ENCODE measurements at regions not wholly inside any gene's neighbourhood (a gene's known extent, or its start where the extent isn't known, plus 50 kb on each side); places are given as distances from the start of the nearest gene placed in this dataset.

DNA sequence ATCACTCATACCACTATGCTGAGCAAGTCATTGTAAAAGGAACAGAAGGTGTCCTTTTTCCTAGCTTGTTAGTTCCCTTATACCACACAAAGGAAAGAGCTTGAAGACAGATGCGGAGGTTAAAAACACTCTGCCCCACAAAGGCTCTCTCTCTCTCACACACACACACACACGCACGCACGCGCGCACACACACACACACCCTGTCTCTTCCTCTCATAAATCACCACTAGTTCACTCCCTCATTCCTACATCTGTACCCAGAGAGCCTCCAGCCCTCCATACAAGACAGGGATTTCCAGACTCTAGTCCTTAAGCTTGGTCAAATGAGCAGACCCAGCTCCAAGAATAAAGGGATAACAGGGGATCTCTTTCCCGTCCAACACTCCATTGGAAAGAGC is 120.1 kb upstream of the THBS1 start:
- Histone ChIP-seq H3K9me3 (ENCODE audit: insufficient read depth, low read length) (no peaks in the 10 kb centered on the region), H3K9ac (ENCODE audit: low read length) (no peak overlapping the region), H3K79me2 (ENCODE audit: insufficient read depth, low read length) (no peaks in the 10 kb centered on the region), H4K20me1 (ENCODE audit: low read depth, low read length) (no peaks in the 10 kb centered on the region), H3K36me3 (ENCODE audit: low read length) (no peaks in the 10 kb centered on the region), H3K27ac (ENCODE audit: low read depth, low read length) (no peak overlapping the region), H3K27me3 (ENCODE audit: low read length) (no peaks in the 10 kb centered on the region), H3K4me2 (ENCODE audit: low read depth, low read length, poor library complexity, severe bottlenecking) (no peak overlapping the region), H3F3A (ENCODE audit: insufficient read depth) (no peaks in the 10 kb centered on the region), H2AFZ (ENCODE audit: low read depth, low read length, severe bottlenecking) (no peak overlapping the region), H3K9me2 (replicated peaks; ENCODE audit: insufficient read depth, low read length) (no peaks in the 10 kb centered on the region), H3K4me3 (ENCODE audit: insufficient read depth, low read length, poor library complexity, severe bottlenecking) (no peak overlapping the region)
- TF ChIP-seq EZH2phosphoT487 (conservative IDR thresholded peaks at IDR 0.05; ENCODE audit: low read length) = no peak
- TF ChIP-seq, protein P1, sequence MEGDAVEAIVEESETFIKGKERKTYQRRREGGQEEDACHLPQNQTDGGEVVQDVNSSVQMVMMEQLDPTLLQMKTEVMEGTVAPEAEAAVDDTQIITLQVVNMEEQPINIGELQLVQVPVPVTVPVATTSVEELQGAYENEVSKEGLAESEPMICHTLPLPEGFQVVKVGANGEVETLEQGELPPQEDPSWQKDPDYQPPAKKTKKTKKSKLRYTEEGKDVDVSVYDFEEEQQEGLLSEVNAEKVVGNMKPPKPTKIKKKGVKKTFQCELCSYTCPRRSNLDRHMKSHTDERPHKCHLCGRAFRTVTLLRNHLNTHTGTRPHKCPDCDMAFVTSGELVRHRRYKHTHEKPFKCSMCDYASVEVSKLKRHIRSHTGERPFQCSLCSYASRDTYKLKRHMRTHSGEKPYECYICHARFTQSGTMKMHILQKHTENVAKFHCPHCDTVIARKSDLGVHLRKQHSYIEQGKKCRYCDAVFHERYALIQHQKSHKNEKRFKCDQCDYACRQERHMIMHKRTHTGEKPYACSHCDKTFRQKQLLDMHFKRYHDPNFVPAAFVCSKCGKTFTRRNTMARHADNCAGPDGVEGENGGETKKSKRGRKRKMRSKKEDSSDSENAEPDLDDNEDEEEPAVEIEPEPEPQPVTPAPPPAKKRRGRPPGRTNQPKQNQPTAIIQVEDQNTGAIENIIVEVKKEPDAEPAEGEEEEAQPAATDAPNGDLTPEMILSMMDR (IDR thresholded peaks at IDR 0.05; ENCODE audit: insufficient read depth, low read length, poor library complexity, severe bottlenecking) = no peak

DNA sequence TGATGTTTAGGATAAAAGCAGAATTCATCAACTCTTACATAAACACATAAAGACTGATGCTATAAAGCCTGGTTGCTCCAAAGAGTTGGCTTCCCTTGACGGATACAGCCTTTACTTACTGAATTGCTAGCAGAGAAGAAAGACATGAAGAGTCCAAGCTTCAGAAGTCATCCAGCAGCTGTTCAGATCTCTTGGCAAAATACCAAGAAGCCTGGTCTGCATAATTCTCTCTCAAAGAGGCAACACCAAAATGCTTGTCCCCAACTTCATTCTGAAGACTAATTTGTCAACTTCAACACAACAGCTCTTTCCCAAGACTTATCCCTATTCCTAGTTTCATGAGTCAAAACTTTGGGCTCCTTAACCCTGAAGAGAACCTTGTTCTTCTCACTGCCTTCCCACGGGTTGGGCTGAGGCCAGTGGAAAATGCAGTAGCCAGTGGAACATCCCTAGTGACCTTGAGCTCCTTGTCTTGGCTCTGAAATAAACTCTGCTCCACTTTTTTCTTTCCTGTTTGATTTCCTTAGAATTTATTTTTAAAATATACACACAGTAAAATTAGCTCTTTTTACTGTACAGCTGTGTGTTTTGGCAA is 119.2 kb upstream of the THBS1 start:
- no peaks in the 10 kb centered on the region for H3F3A ChIP-seq (ENCODE audit: insufficient read depth)
- no peaks in the 10 kb centered on the region for H4K20me1 ChIP-seq (ENCODE audit: low read depth, low read length)
- no peaks in the 10 kb centered on the region for H3K36me3 ChIP-seq (ENCODE audit: low read length)
- no peaks in the 10 kb centered on the region for H3K27me3 ChIP-seq (ENCODE audit: low read length)
- no peak overlapping the region for H3K4me2 ChIP-seq (ENCODE audit: low read depth, low read length, poor library complexity, severe bottlenecking)
- no peaks in the 10 kb centered on the region for H3K79me2 ChIP-seq (ENCODE audit: insufficient read depth, low read length)
- no peak overlapping the region for H3K4me3 ChIP-seq (ENCODE audit: insufficient read depth, low read length, poor library complexity, severe bottlenecking)
- H2AFZ ChIP-seq (ENCODE audit: low read depth, low read length, severe bottlenecking) = no peak overlapping the region
- H3K27ac ChIP-seq (ENCODE audit: low read depth, low read length) = no peak overlapping the region
- H3K9me2 ChIP-seq (replicated peaks; ENCODE audit: insufficient read depth, low read length) = no peaks in the 10 kb centered on the region
- no peaks in the 10 kb centered on the region for H3K9me3 ChIP-seq (ENCODE audit: insufficient read depth, low read length)
- no peak for TF ChIP-seq EZH2phosphoT487 (conservative IDR thresholded peaks at IDR 0.05; ENCODE audit: low read length)
- TF ChIP-seq, protein P1 (IDR thresholded peaks at IDR 0.05; ENCODE audit: insufficient read depth, low read length, poor library complexity, severe bottlenecking) = no peak
- no peak overlapping the region for H3K9ac ChIP-seq (ENCODE audit: low read length)

DNA sequence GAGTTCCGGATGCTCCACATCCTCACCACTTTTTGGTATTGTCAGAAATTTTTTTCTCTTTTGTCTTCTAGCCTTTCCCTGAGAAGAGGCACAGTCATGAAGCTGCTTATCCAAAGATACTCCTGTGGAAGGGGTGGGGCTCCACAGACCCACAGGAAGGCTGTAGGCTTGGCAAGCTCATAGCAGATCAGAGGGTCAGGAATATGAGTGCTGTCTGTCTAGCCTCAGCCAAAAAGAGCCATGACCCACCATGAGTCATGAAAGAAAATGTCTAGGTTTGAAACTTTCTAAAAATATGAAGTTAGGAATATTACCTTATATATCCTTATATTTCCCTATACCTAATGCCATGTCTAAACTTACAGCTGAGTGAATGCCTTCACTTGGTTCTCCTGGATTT is 118.2 kb upstream of the THBS1 start:
- H3K4me2 ChIP-seq (ENCODE audit: low read depth, low read length, poor library complexity, severe bottlenecking) = no peak overlapping the region

More for the DNA sequence above, 118.2 kb upstream of the THBS1 start:
- Histone ChIP-seq H3K27ac (ENCODE audit: low read depth, low read length) (no peak overlapping the region), H3K27me3 (ENCODE audit: low read length) (no peaks in the 10 kb centered on the region), H4K20me1 (ENCODE audit: low read depth, low read length) (no peaks in the 10 kb centered on the region), H3F3A (ENCODE audit: insufficient read depth) (no peaks in the 10 kb centered on the region), H2AFZ (ENCODE audit: low read depth, low read length, severe bottlenecking) (no peak overlapping the region), H3K36me3 (ENCODE audit: low read length) (no peaks in the 10 kb centered on the region), H3K4me3 (ENCODE audit: insufficient read depth, low read length, poor library complexity, severe bottlenecking) (no peak overlapping the region), H3K9me3 (ENCODE audit: insufficient read depth, low read length) (no peaks in the 10 kb centered on the region), H3K9ac (ENCODE audit: low read length) (no peak overlapping the region), H3K9me2 (replicated peaks; ENCODE audit: insufficient read depth, low read length) (no peaks in the 10 kb centered on the region), H3K79me2 (ENCODE audit: insufficient read depth, low read length) (no peaks in the 10 kb centered on the region)
- TF ChIP-seq EZH2phosphoT487 (conservative IDR thresholded peaks at IDR 0.05; ENCODE audit: low read length) = no peak
- TF ChIP-seq, protein P1 (IDR thresholded peaks at IDR 0.05; ENCODE audit: insufficient read depth, low read length, poor library complexity, severe bottlenecking) = no peak

All from SU-DHL-6 (cell line).